Lower lobe of right lung (tissue), 2 donors: ENCODE measurements at regions not wholly inside any gene's neighbourhood (a gene's known extent, or its start where the extent isn't known, plus 50 kb on each side); places are given as distances from the start of the nearest gene placed in this dataset.

Source experiments
- ATAC-seq, 2 donors: fragments of 200-7000 bp; cut with Tn5 transposase; one replicate each; pipeline ENCODE4 v1.9.1; 2020 to 2022; ENCODE audit warnings: mild to moderate bottlenecking in 2 of 2, moderate library complexity in 2 of 2
- DNase-seq: peaks from one replicate; pipeline ENCODE4 v3.0.0-alpha.2; 2020
- H3K27ac ChIP-seq: fragments of 200-600 bp; one replicate; pipeline ENCODE4 v1.8.0; 2022
- H3K27me3 ChIP-seq: fragments of 200-600 bp; one replicate; pipeline ENCODE4 v1.8.0; 2022; ENCODE audit warnings: low read depth
- H3K36me3 ChIP-seq: fragments of 200-600 bp; one replicate; pipeline ENCODE4 v1.8.0; 2022; ENCODE audit warnings: mild to moderate bottlenecking
- H3K4me1 ChIP-seq: fragments of 200-600 bp; one replicate; pipeline ENCODE4 v1.8.0; 2022
- H3K4me3 ChIP-seq: fragments of 200-600 bp; one replicate; pipeline ENCODE4 v1.8.0; 2022; ENCODE audit warnings: mild to moderate bottlenecking
- H3K9me3 ChIP-seq: fragments of 200-600 bp; one replicate; pipeline ENCODE4 v1.8.0; 2022
- intact Hi-C: fragments of 100-400 bp; cut with DNase I; formaldehyde crosslinking; loops from one replicate; pipeline ENCODE4 v1.11.0; 2022
- TF ChIP-seq, protein P1 (sequence below): fragments of 200-600 bp; IDR thresholded peaks from one replicate; pipeline ENCODE4 v1.8.0; 2022; ENCODE audit warnings: antibody characterized with exemption, mild to moderate bottlenecking
- donor health status: DM: no; HTN: yes; CAD: no; lungs with severe emphysema.

DNA sequence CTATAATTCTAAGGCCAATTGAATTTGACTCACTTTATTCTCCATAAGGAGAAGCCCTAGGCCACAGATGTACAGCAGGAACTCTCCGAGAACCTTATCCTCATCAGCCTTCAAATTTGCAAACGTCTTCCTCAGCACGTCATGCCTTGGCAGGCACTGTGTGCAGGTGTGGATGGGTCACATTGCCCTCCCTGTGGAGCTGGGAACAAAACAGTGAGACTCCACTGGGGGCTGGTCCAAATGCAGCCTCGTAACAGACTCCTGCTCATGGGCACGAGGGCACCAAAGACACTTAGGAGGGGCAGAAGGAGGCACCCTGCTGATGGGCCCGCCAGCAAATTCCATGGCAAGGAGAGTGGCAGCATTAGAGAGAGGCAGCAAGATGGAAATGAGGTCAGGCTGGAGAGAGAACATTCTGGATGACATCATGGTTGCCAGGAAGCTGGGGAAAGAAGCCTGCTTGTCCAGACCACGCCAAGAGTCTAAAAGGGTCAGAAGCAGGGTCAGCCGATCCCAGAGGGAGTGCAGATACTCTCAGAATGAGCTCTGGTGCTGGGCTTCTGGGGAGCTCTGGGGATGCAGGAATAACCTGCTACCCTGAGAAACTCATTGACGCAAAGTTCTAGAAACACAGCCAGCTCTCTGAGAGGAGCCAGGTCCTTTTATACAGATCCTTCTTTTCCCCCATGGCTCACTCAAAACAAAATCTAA, 242.2 kb downstream of the B3GLCT start:
- H3K27ac ChIP-seq = no peak overlapping the region
- H3K9me3 ChIP-seq = no peaks in the 10 kb centered on the region
- DNase-seq (no peak), ATAC-seq (peak in 1 of 2 donors; percentile 30)
- H3K4me3 ChIP-seq = no peak overlapping the region
- TF ChIP-seq, protein P1, sequence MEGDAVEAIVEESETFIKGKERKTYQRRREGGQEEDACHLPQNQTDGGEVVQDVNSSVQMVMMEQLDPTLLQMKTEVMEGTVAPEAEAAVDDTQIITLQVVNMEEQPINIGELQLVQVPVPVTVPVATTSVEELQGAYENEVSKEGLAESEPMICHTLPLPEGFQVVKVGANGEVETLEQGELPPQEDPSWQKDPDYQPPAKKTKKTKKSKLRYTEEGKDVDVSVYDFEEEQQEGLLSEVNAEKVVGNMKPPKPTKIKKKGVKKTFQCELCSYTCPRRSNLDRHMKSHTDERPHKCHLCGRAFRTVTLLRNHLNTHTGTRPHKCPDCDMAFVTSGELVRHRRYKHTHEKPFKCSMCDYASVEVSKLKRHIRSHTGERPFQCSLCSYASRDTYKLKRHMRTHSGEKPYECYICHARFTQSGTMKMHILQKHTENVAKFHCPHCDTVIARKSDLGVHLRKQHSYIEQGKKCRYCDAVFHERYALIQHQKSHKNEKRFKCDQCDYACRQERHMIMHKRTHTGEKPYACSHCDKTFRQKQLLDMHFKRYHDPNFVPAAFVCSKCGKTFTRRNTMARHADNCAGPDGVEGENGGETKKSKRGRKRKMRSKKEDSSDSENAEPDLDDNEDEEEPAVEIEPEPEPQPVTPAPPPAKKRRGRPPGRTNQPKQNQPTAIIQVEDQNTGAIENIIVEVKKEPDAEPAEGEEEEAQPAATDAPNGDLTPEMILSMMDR = no peak
- intact Hi-C loops = no loop called here
- H3K36me3 ChIP-seq = no peaks in the 10 kb centered on the region
- H3K4me1 ChIP-seq = no peaks in the 10 kb centered on the region
- no peaks in the 10 kb centered on the region for H3K27me3 ChIP-seq

DNA sequence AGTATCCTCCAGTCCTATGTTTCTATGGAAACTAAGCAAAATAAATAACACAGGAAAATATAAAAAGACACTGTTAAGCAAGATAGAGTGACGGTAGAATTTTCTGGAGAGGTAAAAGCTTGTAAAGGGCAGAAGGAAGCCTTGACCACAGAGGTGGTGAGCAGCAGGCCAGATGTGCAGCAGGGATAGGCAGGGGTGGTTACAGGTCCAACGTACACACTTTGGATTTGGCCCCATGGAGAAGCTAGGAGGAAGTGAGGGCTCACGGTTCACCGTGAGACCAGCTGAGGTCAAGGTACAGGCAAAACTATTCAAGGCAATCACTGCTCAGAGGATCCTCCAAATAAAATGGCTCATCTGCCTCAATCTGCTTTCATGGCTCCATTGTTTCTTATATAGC, 242.8 kb downstream of the B3GLCT start:
- H3K9me3 ChIP-seq = no peaks in the 10 kb centered on the region
- no peaks in the 10 kb centered on the region for H3K27me3 ChIP-seq
- TF ChIP-seq, protein P1 = no peak
- ATAC-seq (no peak), DNase-seq (no peak)
- H3K4me1 ChIP-seq = no peaks in the 10 kb centered on the region
- H3K36me3 ChIP-seq = no peaks in the 10 kb centered on the region
- H3K27ac ChIP-seq = no peak overlapping the region
- intact Hi-C loops = no loop called here
- H3K4me3 ChIP-seq = no peak overlapping the region

DNA sequence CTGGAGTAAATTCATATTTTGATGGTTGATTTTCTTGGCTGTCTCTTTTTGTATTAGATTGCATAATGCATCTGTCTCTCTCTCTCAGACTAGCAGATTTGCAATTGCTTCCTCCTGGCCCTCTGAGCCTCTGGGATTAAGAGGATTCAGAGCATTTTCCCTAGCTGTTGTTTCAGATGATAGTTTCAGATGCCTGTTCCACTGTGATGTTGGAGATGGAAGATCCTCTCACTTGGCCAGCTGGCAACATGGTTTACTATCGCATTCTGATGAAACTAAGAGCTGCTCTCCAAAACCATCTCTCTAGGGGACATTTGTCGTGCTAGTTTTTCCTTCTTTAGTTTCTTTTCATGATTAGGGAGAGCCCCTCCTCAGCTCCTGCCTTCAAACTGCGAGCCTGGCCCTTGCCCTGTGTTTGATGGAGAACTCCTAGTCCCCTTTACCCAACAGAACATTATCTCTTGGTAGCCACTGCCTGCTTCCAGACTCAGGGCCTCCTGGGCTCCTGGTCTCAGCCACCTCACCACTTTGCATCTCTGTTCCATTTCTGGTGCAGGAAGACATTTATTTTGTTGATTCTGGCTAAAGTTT, 244.6 kb downstream of the B3GLCT start:
- Histone ChIP-seq H3K27ac (no peak overlapping the region), H3K4me1 (no peaks in the 10 kb centered on the region), H3K36me3 (no peaks in the 10 kb centered on the region), H3K9me3 (no peaks in the 10 kb centered on the region), H3K4me3 (no peak overlapping the region), H3K27me3 (no peaks in the 10 kb centered on the region)
- no peak for DNase-seq
- intact Hi-C loops = no loop called here
- TF ChIP-seq, protein P1 = no peak
- ATAC-seq = no peak

DNA sequence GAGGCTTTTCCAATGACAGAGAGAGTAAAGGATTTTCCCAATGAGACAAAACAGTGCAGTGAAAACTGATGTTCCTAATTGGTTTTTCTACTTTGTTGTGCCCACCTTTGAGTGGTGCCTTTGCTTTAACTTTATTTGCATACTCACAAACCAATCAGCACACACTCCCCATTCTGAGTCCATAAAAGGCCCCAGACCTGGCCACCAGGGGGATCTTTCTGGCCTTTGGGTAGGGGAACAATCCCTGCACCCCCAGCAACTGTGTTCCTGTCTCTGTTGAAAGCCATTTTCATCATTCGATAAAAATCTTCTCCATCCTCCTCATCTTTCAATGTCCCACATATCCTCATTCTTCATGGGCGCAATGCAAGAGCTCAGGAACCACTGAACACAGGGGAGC, 252.8 kb downstream of the B3GLCT start:
- no peaks in the 10 kb centered on the region for H3K9me3 ChIP-seq

DNA sequence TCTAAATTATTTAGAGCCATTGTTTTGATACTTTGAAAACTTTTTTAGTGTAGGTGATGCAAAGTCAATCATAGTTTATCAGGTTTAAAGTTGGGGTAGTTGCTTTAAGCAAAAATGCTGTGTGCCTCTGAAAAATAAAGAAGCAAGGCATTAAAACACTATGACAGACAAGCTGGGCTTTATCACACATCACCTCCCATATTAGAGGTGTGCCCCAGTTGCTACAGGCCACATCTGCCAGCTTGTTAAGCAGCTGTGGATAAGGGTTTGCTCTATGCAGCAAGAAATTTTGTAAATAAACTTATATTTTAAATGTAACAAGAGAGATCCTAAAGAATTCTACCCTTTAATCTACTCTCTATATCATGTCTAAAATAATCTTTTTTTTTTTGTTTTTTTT, 255.8 kb downstream of the B3GLCT start:
- Histone ChIP-seq H3K4me1 (no peaks in the 10 kb centered on the region), H3K9me3 (no peaks in the 10 kb centered on the region), H3K27me3 (no peaks in the 10 kb centered on the region), H3K27ac (no peak overlapping the region), H3K4me3 (no peak overlapping the region), H3K36me3 (no peaks in the 10 kb centered on the region)
- intact Hi-C loops = no loop called here
- ATAC-seq (no peak), DNase-seq (no peak)
- TF ChIP-seq, protein P1 = no peak

More for the DNA sequence above, 252.8 kb downstream of the B3GLCT start:
- Histone ChIP-seq H3K36me3 (no peaks in the 10 kb centered on the region), H3K27me3 (no peaks in the 10 kb centered on the region), H3K4me3 (no peak overlapping the region), H3K4me1 (no peaks in the 10 kb centered on the region), H3K27ac (no peak overlapping the region)
- ATAC-seq (no peak), DNase-seq (no peak)
- intact Hi-C loops = no loop called here
- TF ChIP-seq, protein P1 = no peak
